ACC112 (cell line): ENCODE measurements at regions not wholly inside any gene's neighbourhood (a gene's known extent, or its start where the extent isn't known, plus 50 kb on each side); places are given as distances from the start of the nearest gene placed in this dataset.

ENCODE experiments used
- H2AFZ ChIP-seq: fragments of 200-600 bp; sonication (generic); one replicate; pipeline ENCODE4 v1.6.0; 2017; ENCODE audit warnings: antibody characterized with exemption, low read length; ENCODE audit not compliant: unreplicated experiment
- H3K27ac ChIP-seq: fragments of 200-600 bp; sonication (generic); 2 replicates; pipeline ENCODE4 v1.5.1; 2014; ENCODE audit warnings: low read depth, mild to moderate bottlenecking, antibody characterized with exemption, low read length, moderate library complexity
- H3K27me3 ChIP-seq: fragments of 200-600 bp; sonication (generic); 2 replicates; pipeline ENCODE4 v1.6.1; 2014; ENCODE audit warnings: mild to moderate bottlenecking, antibody characterized with exemption, low read length, moderate library complexity, mixed read lengths; ENCODE audit not compliant: insufficient read depth
- H3K36me3 ChIP-seq: fragments of 200-600 bp; sonication (generic); 2 replicates; pipeline ENCODE4 v1.6.1; 2016; ENCODE audit warnings: mild to moderate bottlenecking, antibody characterized with exemption, low read length, moderate library complexity, mixed read lengths; ENCODE audit not compliant: insufficient read depth
- H3K4me1 ChIP-seq: fragments of 200-600 bp; sonication (generic); one replicate; pipeline ENCODE4 v1.6.1; 2016; ENCODE audit warnings: low read length, mixed read lengths; ENCODE audit not compliant: insufficient read depth, unreplicated experiment, control insufficient read depth
- H3K4me3 ChIP-seq: fragments of 200-600 bp; sonication (generic); 2 replicates; pipeline ENCODE4 v1.5.1; 2014; ENCODE audit warnings: mild to moderate bottlenecking, low read depth, low read length
- H3K79me2 ChIP-seq: fragments of 200-600 bp; sonication (generic); one replicate; pipeline ENCODE4 v1.6.0; 2016; ENCODE audit warnings: low read length; ENCODE audit not compliant: control insufficient read depth, unreplicated experiment, insufficient read depth

- H3K4me1 ChIP-seq: no peaks in the 10 kb centered on the region
- H3K27ac ChIP-seq: no peak overlapping the region
- H3K27me3 ChIP-seq: peaks cover 35% of the 10 kb centered on the region
- no peak overlapping the region for H3K4me3 ChIP-seq
- H3K79me2 ChIP-seq: no peaks in the 10 kb centered on the region
- no peaks in the 10 kb centered on the region for H3K36me3 ChIP-seq
- no peak overlapping the region for H2AFZ ChIP-seq
Observed at GRCh38 chr15:101590785-101591184, 61.4 kb downstream of the TM2D3 start.

GRCh38 chr15:101583284-101583683 lies 68.9 kb downstream of the TM2D3 start:
- no peaks in the 10 kb centered on the region for H3K79me2 ChIP-seq
- H3K4me3 ChIP-seq: no peak overlapping the region
- H3K36me3 ChIP-seq: no peaks in the 10 kb centered on the region
- no peak overlapping the region for H2AFZ ChIP-seq
- peaks cover 17% of the 10 kb centered on the region for H3K4me1 ChIP-seq
- no peak overlapping the region for H3K27ac ChIP-seq
- 0 out of 2 replicates have a peak, but pooled peaks cover 11% of the 10 kb centered on the region for H3K27me3 ChIP-seq

- Histone ChIP-seq H3K79me2 (no peaks in the 10 kb centered on the region), H3K4me1 (peaks cover 17% of the 10 kb centered on the region), H3K36me3 (no peaks in the 10 kb centered on the region), H3K27ac (peak overlapping the region; percentile 37; the same call in 1 of the 2 replicates), H2AFZ (peak overlapping the region; percentile 68), H3K4me3 (peak overlapping the region; percentile 8; the same call in 1 of the 2 replicates), H3K27me3 (0 out of 2 replicates have a peak, but pooled peaks cover 2% of the 10 kb centered on the region)
Observed at GRCh38 chr15:101580431-101580830, 71.8 kb downstream of the TM2D3 start.

GRCh38 chr15:101579631-101580163 lies 72.5 kb downstream of the TM2D3 start:
- Histone ChIP-seq H3K27me3 (no peaks in the 10 kb centered on the region), H3K4me1 (peaks cover 17% of the 10 kb centered on the region), H3K79me2 (no peaks in the 10 kb centered on the region), H3K4me3 (0 out of 2 replicates have a peak overlapping the region, but pooled peaks have one; percentile 8), H3K36me3 (no peaks in the 10 kb centered on the region), H3K27ac (no peak overlapping the region; the same call in 1 of the 2 replicates), H2AFZ (no peak overlapping the region)

- Histone ChIP-seq H3K27ac (no peak overlapping the region), H3K4me1 (peaks cover 24% of the 10 kb centered on the region), H3K36me3 (no peaks in the 10 kb centered on the region), H3K27me3 (no peaks in the 10 kb centered on the region), H3K79me2 (no peaks in the 10 kb centered on the region), H2AFZ (no peak overlapping the region), H3K4me3 (no peak overlapping the region)
Observed at GRCh38 chr15:101578443-101578894, 73.7 kb downstream of the TM2D3 start.

GRCh38 chr15:101573951-101574350 lies 78.2 kb downstream of the TM2D3 start:
- H3K36me3 ChIP-seq: no peaks in the 10 kb centered on the region
- no peak overlapping the region for H3K27ac ChIP-seq
- no peak overlapping the region for H3K4me3 ChIP-seq
- no peaks in the 10 kb centered on the region for H3K27me3 ChIP-seq
- H2AFZ ChIP-seq: no peak overlapping the region
- no peaks in the 10 kb centered on the region for H3K79me2 ChIP-seq
- H3K4me1 ChIP-seq: peaks cover 24% of the 10 kb centered on the region

- H3K27me3 ChIP-seq: no peaks in the 10 kb centered on the region
- peaks cover 33% of the 10 kb centered on the region for H3K4me1 ChIP-seq
- no peaks in the 10 kb centered on the region for H3K79me2 ChIP-seq
- H3K4me3 ChIP-seq: no peak overlapping the region
- no peaks in the 10 kb centered on the region for H3K36me3 ChIP-seq
- H3K27ac ChIP-seq: no peak overlapping the region
- no peak overlapping the region for H2AFZ ChIP-seq
Observed at GRCh38 chr15:101570241-101570640, 80.7 kb upstream of the PCSK6 start.

GRCh38 chr15:101568821-101569555 lies 79.5 kb upstream of the PCSK6 start:
- no peaks in the 10 kb centered on the region for H3K36me3 ChIP-seq
- H2AFZ ChIP-seq: no peak overlapping the region
- H3K4me3 ChIP-seq: no peak overlapping the region
- no peak overlapping the region for H3K27ac ChIP-seq
- no peaks in the 10 kb centered on the region for H3K27me3 ChIP-seq
- H3K4me1 ChIP-seq: peaks cover 29% of the 10 kb centered on the region
- no peaks in the 10 kb centered on the region for H3K79me2 ChIP-seq

- Histone ChIP-seq H3K4me3 (no peak overlapping the region), H3K4me1 (peaks cover 26% of the 10 kb centered on the region), H2AFZ (peak overlapping the region; percentile 39), H3K27me3 (peaks cover 4% of the 10 kb centered on the region), H3K36me3 (no peaks in the 10 kb centered on the region), H3K79me2 (no peaks in the 10 kb centered on the region), H3K27ac (0 out of 2 replicates have a peak overlapping the region, but pooled peaks have one; percentile 31)
Observed at GRCh38 chr15:101568309-101568708, 78.8 kb upstream of the PCSK6 start.

- H3K27me3 ChIP-seq: peaks cover 9% of the 10 kb centered on the region
- H3K79me2 ChIP-seq: no peaks in the 10 kb centered on the region
- peaks cover 26% of the 10 kb centered on the region for H3K4me1 ChIP-seq
- H2AFZ ChIP-seq: no peak overlapping the region
- no peaks in the 10 kb centered on the region for H3K36me3 ChIP-seq
- no peak overlapping the region for H3K4me3 ChIP-seq
- H3K27ac ChIP-seq: no peak overlapping the region
Observed at GRCh38 chr15:101566748-101567488, 77.4 kb upstream of the PCSK6 start.
